H9 (cell line): ENCODE measurements at regions not wholly inside any gene's neighbourhood (a gene's known extent, or its start where the extent isn't known, plus 50 kb on each side); places are given as distances from the start of the nearest gene placed in this dataset.

ENCODE experiments used
- DNase-seq: peaks from one replicate; pipeline ENCODE4 v3.0.0-alpha.2; 2017
- H2AFZ ChIP-seq: one replicate; pipeline ENCODE4 v1.6.1; 2013; ENCODE audit warnings: mild to moderate bottlenecking, low read length, control low read depth, moderate library complexity
- H2AK5ac ChIP-seq: 2 replicates; pipeline ENCODE4 v1.6.1; 2013; ENCODE audit warnings: low read length, control low read depth, mixed read lengths; ENCODE audit not compliant: insufficient read length
- H2BK120ac ChIP-seq: one replicate; pipeline ENCODE4 v1.6.1; 2013; ENCODE audit warnings: low read depth, mild to moderate bottlenecking, low read length, control low read depth, inconsistent platforms; ENCODE audit not compliant: poor library complexity, severe bottlenecking
- H2BK12ac ChIP-seq: 2 replicates; pipeline ENCODE4 v1.6.1; 2013; ENCODE audit warnings: low read length, control low read depth, mixed read lengths, low read depth; ENCODE audit not compliant: insufficient read length
- H2BK15ac ChIP-seq: 2 replicates; pipeline ENCODE4 v1.6.1; 2013; ENCODE audit warnings: low read depth, low read length, control low read depth
- H2BK20ac ChIP-seq: one replicate; pipeline ENCODE4 v1.6.1; 2013; ENCODE audit warnings: low read depth, mild to moderate bottlenecking, low read length, control low read depth, inconsistent platforms; ENCODE audit not compliant: poor library complexity, severe bottlenecking
- H2BK5ac ChIP-seq: 2 replicates; pipeline ENCODE4 v1.6.1; 2013; ENCODE audit warnings: low read length, control low read depth, mixed read lengths; ENCODE audit not compliant: insufficient read length
- H3K14ac ChIP-seq: 2 replicates; pipeline ENCODE4 v1.6.1; 2013; ENCODE audit warnings: low read length, control low read depth; ENCODE audit not compliant: insufficient read depth
- H3K18ac ChIP-seq: 2 replicates; pipeline ENCODE4 v1.6.1; 2013; ENCODE audit warnings: low read depth, mild to moderate bottlenecking, mixed read lengths, low read length, control low read depth; ENCODE audit not compliant: insufficient read length
- H3K23ac ChIP-seq: 2 replicates; pipeline ENCODE4 v1.6.1; 2013; ENCODE audit warnings: low read length, control low read depth, mixed read lengths, low read depth; ENCODE audit not compliant: insufficient read length
- H3K23me2 ChIP-seq: 2 replicates; pipeline ENCODE4 v1.6.1; 2013; ENCODE audit warnings: low read depth, mild to moderate bottlenecking, mixed read lengths, low read length, control low read depth; ENCODE audit not compliant: insufficient read length, poor library complexity, severe bottlenecking
- H3K27ac ChIP-seq: 2 replicates; pipeline ENCODE4 v1.5.1; 2013; ENCODE audit warnings: low read length, control low read depth, mixed read lengths, low read depth; ENCODE audit not compliant: insufficient read length
- H3K27me3 ChIP-seq: 2 replicates; pipeline ENCODE4 v1.6.1; 2013; ENCODE audit warnings: low read length, control low read depth, inconsistent platforms; ENCODE audit not compliant: insufficient read depth
- H3K4ac ChIP-seq: 2 replicates; pipeline ENCODE4 v1.6.1; 2013; ENCODE audit warnings: low read depth, mild to moderate bottlenecking, control low read depth, inconsistent platforms, low read length, moderate library complexity
- H3K4me1 ChIP-seq: 2 replicates; pipeline ENCODE4 v1.6.1; 2013; ENCODE audit warnings: low read length, control low read depth, inconsistent platforms; ENCODE audit not compliant: insufficient read depth
- H3K4me2 ChIP-seq: 2 replicates; pipeline ENCODE4 v1.6.1; 2013; ENCODE audit warnings: low read length, control low read depth, mixed read lengths; ENCODE audit not compliant: insufficient read length, insufficient read depth
- H3K56ac ChIP-seq: 2 replicates; pipeline ENCODE4 v1.6.1; 2013; ENCODE audit warnings: low read depth, mild to moderate bottlenecking, mixed read lengths, low read length, control low read depth; ENCODE audit not compliant: insufficient read length
- H3K79me1 ChIP-seq: 2 replicates; pipeline ENCODE4 v1.6.1; 2013; ENCODE audit warnings: low read depth, mild to moderate bottlenecking, moderate library complexity, low read length, control low read depth, inconsistent platforms; ENCODE audit not compliant: insufficient read depth, poor library complexity, severe bottlenecking
- H3K79me2 ChIP-seq: 2 replicates; pipeline ENCODE4 v1.6.1; 2013; ENCODE audit warnings: low read length, control low read depth, inconsistent platforms; ENCODE audit not compliant: insufficient read depth
- H3K9ac ChIP-seq: 2 replicates; pipeline ENCODE4 v1.6.1; 2013; ENCODE audit warnings: low read length, control low read depth, mixed read lengths; ENCODE audit not compliant: insufficient read length; ENCODE audit errors: extremely low read depth
- H3K9me3 ChIP-seq: one replicate; pipeline ENCODE4 v1.6.1; 2013; ENCODE audit warnings: low read depth, low read length, inconsistent platforms; ENCODE audit not compliant: control insufficient read depth
- H3T11ph ChIP-seq: one replicate; pipeline ENCODE4 v1.6.1; 2013; ENCODE audit warnings: mild to moderate bottlenecking, low read length, control low read depth, inconsistent platforms
- H4K20me1 ChIP-seq: one replicate; pipeline ENCODE4 v1.6.1; 2013; ENCODE audit not compliant: control insufficient read depth, insufficient read length, insufficient read depth
- H4K5ac ChIP-seq: 2 replicates; pipeline ENCODE4 v1.6.1; 2013; ENCODE audit warnings: low read depth, mild to moderate bottlenecking, mixed read lengths, low read length, control low read depth; ENCODE audit not compliant: insufficient read length
- H4K8ac ChIP-seq: replicated peaks from 2 replicates; pipeline ENCODE4 v1.6.1; 2013; ENCODE audit warnings: low read length, control low read depth, mixed read lengths, low read depth; ENCODE audit not compliant: insufficient read length
- H4K91ac ChIP-seq: 2 replicates; pipeline ENCODE4 v1.6.1; 2013; ENCODE audit warnings: low read depth, mild to moderate bottlenecking, moderate library complexity, mixed read lengths, low read length, control low read depth; ENCODE audit not compliant: insufficient read length
- H3K27ac Mint-ChIP-seq, 3 experiments: 2 replicates in 2 of 3; 3 replicates in 1 of 3; pipeline ENCODE4 v1.8.0; 2020 to 2021; ENCODE audit warnings: mixed read lengths in 3 of 3, mild to moderate bottlenecking in 1 of 3, moderate library complexity in 1 of 3
- H3K27me3 Mint-ChIP-seq: 2 replicates; pipeline ENCODE4 v1.8.0; 2021; ENCODE audit warnings: low read depth, mild to moderate bottlenecking, moderate library complexity, mixed read lengths
- H3K36me3 Mint-ChIP-seq, 3 experiments: 2 replicates in 2 of 3; 3 replicates in 1 of 3; pipeline ENCODE4 v1.8.0; 2020 to 2021; ENCODE audit warnings: low read depth in 3 of 3, mixed read lengths in 3 of 3; ENCODE audit not compliant: insufficient read depth in 1 of 3
- H3K4me1 Mint-ChIP-seq, 2 experiments: 2 replicates each; pipeline ENCODE4 v1.8.0; 2020; ENCODE audit warnings: mixed read lengths in 2 of 2
- H3K4me3 Mint-ChIP-seq, 2 experiments: 2 replicates in 1 of 2; 3 replicates in 1 of 2; pipeline ENCODE4 v1.8.0; 2020 to 2021; ENCODE audit warnings: mild to moderate bottlenecking in 2 of 2, mixed read lengths in 2 of 2, moderate library complexity in 1 of 2
- H3K9me3 Mint-ChIP-seq, 2 experiments: 2 replicates in 1 of 2; 3 replicates in 1 of 2; pipeline ENCODE4 v1.8.0; 2020; ENCODE audit warnings: mild to moderate bottlenecking in 2 of 2, mixed read lengths in 2 of 2, moderate library complexity in 1 of 2
- CTCF ChIP-seq: fragments of 200-600 bp; sonication (generic); conservative IDR thresholded peaks from 3 replicates; pipeline ENCODE4 v1.8.0; 2021; ENCODE audit warnings: antibody characterized with exemption, mild to moderate bottlenecking
- WGBS: extraction: QIAGEN DNeasy Blood & Tissue Kit; methylation state at CpG from one replicate; pipeline ENCODE4 v1.1.7; 2013; ENCODE audit warnings: missing lambda C conversion rate, low lambda C conversion rate, mixed read lengths; ENCODE audit not compliant: insufficient read length; ENCODE audit errors: extremely low coverage; 5-methylcytosine and 5-hydroxymethylcytosine counted together

- no peak overlapping the region for H3K56ac ChIP-seq
- no peak overlapping the region for H4K8ac ChIP-seq
- peaks cover 0 to 5% (median 0%) of the 10 kb centered on the region in 3 experiments; a peak in 1 of 7 replicates for H3K36me3 Mint-ChIP-seq
- no peak overlapping the region for H4K91ac ChIP-seq
- no peaks in the 10 kb centered on the region for H3K23me2 ChIP-seq
- H2BK15ac ChIP-seq: no peak overlapping the region
- H3K4me2 ChIP-seq: no peak overlapping the region
- no peak overlapping the region for H3K4me3 Mint-ChIP-seq
- H3K27ac Mint-ChIP-seq: no peak overlapping the region
- no peak overlapping the region for H3K23ac ChIP-seq
- no CpG with 5 or more reads among the region's 1 CpG for WGBS
- H3K27ac ChIP-seq: no peak overlapping the region
- no peaks in the 10 kb centered on the region for H3K79me1 ChIP-seq
- H3K14ac ChIP-seq: no peak overlapping the region
- H3K9me3 ChIP-seq: no peaks in the 10 kb centered on the region
- H3K9me3 Mint-ChIP-seq: peaks cover 7% of the 10 kb centered on the region in 2 experiments; a peak in 3 of 5 replicates
- no peaks in the 10 kb centered on the region for H3K4me1 ChIP-seq
- no peak overlapping the region for H3T11ph ChIP-seq
- no peak overlapping the region for H2AK5ac ChIP-seq
- H2AFZ ChIP-seq: no peak overlapping the region
- H3K9ac ChIP-seq: no peak overlapping the region
- DNase-seq: no peak
- no peaks in the 10 kb centered on the region; the same call in 1 of the 2 replicates for H3K27me3 ChIP-seq
- H2BK5ac ChIP-seq: no peak overlapping the region
- peaks cover 47% of the 10 kb centered on the region for H3K27me3 Mint-ChIP-seq
- no peak overlapping the region for H2BK12ac ChIP-seq
- no peak overlapping the region for H2BK20ac ChIP-seq
- H3K4me1 Mint-ChIP-seq: peaks cover 5 to 6% of the 10 kb centered on the region in 2 experiments; a peak in 3 of 4 replicates
- H3K4ac ChIP-seq: no peak overlapping the region
- H3K79me2 ChIP-seq: no peaks in the 10 kb centered on the region
- no peak for TF ChIP-seq CTCF
- no peaks in the 10 kb centered on the region for H4K20me1 ChIP-seq
- no peak overlapping the region for H4K5ac ChIP-seq
- no peak overlapping the region for H2BK120ac ChIP-seq
- H3K18ac ChIP-seq: no peak overlapping the region
These were observed 384.9 kb upstream of the PODXL start for GRCh38 chr7:131941291-131941690.
